Neural cell (in vitro differentiated cells): ENCODE measurements at regions not wholly inside any gene's neighbourhood (a gene's known extent, or its start where the extent isn't known, plus 50 kb on each side); places are given as distances from the start of the nearest gene placed in this dataset.

Source experiments
- H2AFZ ChIP-seq: fragments of 200-600, 300-800 bp; sonication (generic), shearing (Covaris generic); 2 replicates; pipeline ENCODE4 v1.6.0; 2014; ENCODE audit warnings: low read depth, mild to moderate bottlenecking, antibody characterized with exemption, low read length, moderate library complexity
- H3F3A ChIP-seq: fragments of 200-600 bp; shearing (Covaris generic); 2 replicates; pipeline ENCODE4 v1.6.1; 2016; ENCODE audit warnings: mild to moderate bottlenecking, moderate library complexity, mixed read lengths, antibody characterized with exemption, low read length; ENCODE audit not compliant: insufficient read depth, poor library complexity, severe bottlenecking
- H3K27ac ChIP-seq: fragments of 200-600, 300-800 bp; sonication (generic), shearing (Covaris generic); 2 replicates; pipeline ENCODE4 v1.5.1; 2014; ENCODE audit warnings: mild to moderate bottlenecking, low read length, moderate library complexity
- H3K27me3 ChIP-seq: fragments of 300-800, 200-600 bp; sonication (generic), shearing (Covaris generic); 2 replicates; pipeline ENCODE4 v1.6.0; 2014; ENCODE audit warnings: mild to moderate bottlenecking, low read depth, low read length, moderate library complexity; ENCODE audit not compliant: insufficient read depth
- H3K36me3 ChIP-seq: fragments of 300-800, 200-600 bp; sonication (generic), shearing (Covaris generic); 2 replicates; pipeline ENCODE4 v1.5.1; 2014; ENCODE audit warnings: mild to moderate bottlenecking, antibody characterized with exemption, low read length, moderate library complexity; ENCODE audit not compliant: insufficient read depth
- H3K4me2 ChIP-seq: fragments of 300-800, 200-600 bp; sonication (generic), shearing (Covaris generic); 2 replicates; pipeline ENCODE4 v1.6.0; 2014; ENCODE audit warnings: mild to moderate bottlenecking, low read length
- H3K4me3 ChIP-seq: fragments of 300-800, 200-600 bp; sonication (generic), shearing (Covaris generic); 2 replicates; pipeline ENCODE4 v1.5.1; 2014; ENCODE audit warnings: mild to moderate bottlenecking, low read length, moderate library complexity
- H3K79me2 ChIP-seq: fragments of 200-600 bp; shearing (Covaris generic); replicated peaks from 2 replicates; pipeline ENCODE4 v1.6.0; 2014; ENCODE audit warnings: mild to moderate bottlenecking, low read length, moderate library complexity; ENCODE audit not compliant: insufficient read depth
- H3K9ac ChIP-seq: fragments of 300-800, 200-600 bp; sonication (generic), shearing (Covaris generic); 2 replicates; pipeline ENCODE4 v1.6.1; 2016; ENCODE audit warnings: mild to moderate bottlenecking, low read length, mixed read lengths
- H3K9me2 ChIP-seq: fragments of 200-600 bp; shearing (Covaris generic); 2 replicates; pipeline ENCODE4 v1.6.1; 2016; ENCODE audit warnings: mild to moderate bottlenecking, low read length, mixed read lengths; ENCODE audit not compliant: insufficient read depth
- H3K9me3 ChIP-seq: fragments of 200-600, 300-800 bp; sonication (generic), shearing (Covaris generic); 2 replicates; pipeline ENCODE4 v1.6.1; 2016; ENCODE audit warnings: mild to moderate bottlenecking, mixed run types, low read length, moderate library complexity, mixed read lengths
- H4K20me1 ChIP-seq: fragments of 200-600 bp; shearing (Covaris generic); 2 replicates; pipeline ENCODE4 v1.6.1; 2016; ENCODE audit warnings: mild to moderate bottlenecking, mixed run types; ENCODE audit not compliant: insufficient read depth
- CTCF ChIP-seq: fragments of 450-650 bp; IDR thresholded peaks from 2 replicates; pipeline ENCODE4 v1.5.1; 2014; ENCODE audit warnings: antibody characterized with exemption, mild to moderate bottlenecking, moderate library complexity; ENCODE audit not compliant: poor library complexity, severe bottlenecking
- EP300 ChIP-seq: fragments of 450-650 bp; conservative IDR thresholded peaks from 2 replicates; pipeline ENCODE4 v1.6.1; 2014; ENCODE audit warnings: antibody characterized with exemption, mild to moderate bottlenecking, moderate library complexity; ENCODE audit not compliant: poor library complexity, severe bottlenecking
- EZH2 ChIP-seq: fragments of 200-600, 300-800 bp; shearing (Covaris generic), sonication (generic); IDR thresholded peaks from 2 replicates; pipeline ENCODE4 v1.6.1; 2014; ENCODE audit warnings: antibody characterized with exemption, low read length, borderline replicate concordance, mild to moderate bottlenecking; ENCODE audit not compliant: insufficient read depth, poor library complexity, severe bottlenecking
- MXI1 ChIP-seq: fragments of 450-650 bp; conservative IDR thresholded peaks from 2 replicates; pipeline ENCODE4 v1.6.1; 2014; ENCODE audit warnings: antibody characterized with exemption, mild to moderate bottlenecking; ENCODE audit not compliant: poor library complexity, severe bottlenecking
- POLR2AphosphoS5 ChIP-seq: IDR thresholded peaks from 2 replicates; pipeline ENCODE4 v1.6.1; 2012
- RAD21 ChIP-seq: fragments of 450-650 bp; conservative IDR thresholded peaks from 2 replicates; pipeline ENCODE4 v1.6.1; 2014; ENCODE audit warnings: antibody characterized with exemption, mild to moderate bottlenecking, moderate library complexity
- REST ChIP-seq: IDR thresholded peaks from 2 replicates; pipeline ENCODE4 v1.6.1; 2012; ENCODE audit warnings: borderline replicate concordance
- SMC3 ChIP-seq: fragments of 450-650 bp; conservative IDR thresholded peaks from 2 replicates; pipeline ENCODE4 v1.6.1; 2014; ENCODE audit warnings: antibody characterized with exemption, mild to moderate bottlenecking, moderate library complexity; ENCODE audit not compliant: poor library complexity
- TAF1 ChIP-seq: IDR thresholded peaks from 2 replicates; pipeline ENCODE4 v1.6.1; 2012; ENCODE audit warnings: low read depth

GRCh38 chr2:43077876-43078275 is 148.5 kb downstream of the ZFP36L2 start:
- H3K27ac ChIP-seq = no peak overlapping the region
- H3K79me2 ChIP-seq = no peaks in the 10 kb centered on the region
- TF ChIP-seq EZH2 = no peak
- TF ChIP-seq MXI1 = no peak
- no peak for TF ChIP-seq REST
- H4K20me1 ChIP-seq = no peaks in the 10 kb centered on the region
- no peak overlapping the region for H3K9ac ChIP-seq
- H3K9me2 ChIP-seq = no peaks in the 10 kb centered on the region
- no peaks in the 10 kb centered on the region for H3K36me3 ChIP-seq
- no peak overlapping the region for H2AFZ ChIP-seq
- H3F3A ChIP-seq = no peaks in the 10 kb centered on the region
- H3K9me3 ChIP-seq = no peaks in the 10 kb centered on the region
- no peak overlapping the region for H3K4me3 ChIP-seq
- no peak overlapping the region for H3K4me2 ChIP-seq
- H3K27me3 ChIP-seq = no peaks in the 10 kb centered on the region

- Histone ChIP-seq H3K27ac (no peak overlapping the region), H3K79me2 (no peaks in the 10 kb centered on the region), H3K4me2 (no peak overlapping the region), H3K9me2 (no peaks in the 10 kb centered on the region), H3K9me3 (no peaks in the 10 kb centered on the region), H3K9ac (no peak overlapping the region), H4K20me1 (no peaks in the 10 kb centered on the region), H3K36me3 (no peaks in the 10 kb centered on the region), H2AFZ (no peak overlapping the region), H3F3A (no peaks in the 10 kb centered on the region), H3K4me3 (no peak overlapping the region), H3K27me3 (no peaks in the 10 kb centered on the region)
- TF ChIP-seq POLR2AphosphoS5 = no peak
- no peak for TF ChIP-seq EP300
- no peak for TF ChIP-seq SMC3
- TF ChIP-seq MXI1 = no peak
- TF ChIP-seq TAF1 = no peak
- no peak for TF ChIP-seq REST
- no peak for TF ChIP-seq EZH2
- TF ChIP-seq RAD21 = no peak
- no peak for TF ChIP-seq CTCF
Measured at GRCh38 chr2:43076676-43077075, 149.7 kb downstream of the ZFP36L2 start.
